HG03469 (cell line): ENCODE measurements at regions not wholly inside any gene's neighbourhood (a gene's known extent, or its start where the extent isn't known, plus 50 kb on each side); places are given as distances from the start of the nearest gene placed in this dataset.

ENCODE experiments used
- ATAC-seq: cut with Tn5 transposase; IDR thresholded peaks from one replicate; pipeline ENCODE4 v1.9.1; 2021; ENCODE audit warnings: mild to moderate bottlenecking, moderate library complexity, moderate number of reproducible peaks; ENCODE audit not compliant: unreplicated experiment

DNA sequence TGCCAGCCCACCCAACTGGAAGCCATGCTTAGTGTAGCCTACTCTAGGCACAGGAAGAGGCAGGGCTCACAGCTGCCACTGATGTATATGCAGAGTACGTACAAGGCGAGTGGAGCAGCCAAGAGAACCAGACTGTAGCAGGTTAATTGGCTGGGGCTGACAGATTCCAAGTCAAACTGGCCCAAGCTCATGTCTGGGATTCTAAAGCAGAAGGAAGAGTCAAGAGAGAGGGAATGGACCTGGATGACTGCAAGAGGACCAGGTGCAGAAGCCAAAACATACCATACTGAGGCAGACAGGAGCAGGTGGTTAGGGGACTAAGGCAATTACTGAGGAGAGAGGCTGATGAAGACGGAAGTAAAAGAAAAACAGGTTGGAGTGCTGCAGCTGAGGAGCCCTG is 51.3 kb upstream of the LRRN2 start:
- no peak for ATAC-seq

DNA sequence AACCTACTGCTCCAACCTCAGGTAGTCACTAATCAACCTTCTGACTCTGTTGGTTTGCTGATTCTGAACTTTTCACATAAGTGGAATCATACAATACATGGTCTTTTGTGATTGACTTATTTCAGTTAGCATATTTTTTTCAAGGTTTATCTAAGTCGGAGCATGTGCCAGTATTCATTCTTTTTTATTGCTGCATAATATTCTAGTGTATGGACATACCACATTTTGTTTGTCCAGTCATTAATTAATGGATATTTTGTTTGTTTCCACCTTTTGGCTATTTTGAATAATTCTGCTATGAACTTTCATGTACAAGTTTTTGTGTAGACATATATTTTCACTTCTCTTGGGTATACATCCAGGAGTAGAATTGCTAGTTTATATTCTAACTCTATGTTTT is 53.0 kb upstream of the LRRN2 start:
- no peak for ATAC-seq

DNA sequence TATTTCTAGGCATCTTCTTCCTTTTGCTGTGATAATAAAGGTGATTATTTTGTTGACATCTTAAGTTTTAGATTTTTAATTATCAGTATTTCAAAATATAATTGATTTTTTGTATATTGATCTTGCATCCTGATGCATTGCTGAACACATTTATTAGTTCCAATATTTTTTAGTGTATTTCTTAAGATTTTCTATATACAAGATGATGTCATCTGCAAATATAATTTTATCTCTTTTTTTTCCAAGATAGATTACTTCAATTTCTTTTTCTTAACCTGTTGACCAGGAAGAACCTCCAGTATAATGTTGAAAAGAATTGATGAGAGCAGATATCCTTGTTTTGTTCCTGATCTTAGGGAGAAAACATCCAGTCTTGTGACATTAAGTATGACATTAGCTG is 54.8 kb upstream of the LRRN2 start:
- ATAC-seq, result no peak

DNA sequence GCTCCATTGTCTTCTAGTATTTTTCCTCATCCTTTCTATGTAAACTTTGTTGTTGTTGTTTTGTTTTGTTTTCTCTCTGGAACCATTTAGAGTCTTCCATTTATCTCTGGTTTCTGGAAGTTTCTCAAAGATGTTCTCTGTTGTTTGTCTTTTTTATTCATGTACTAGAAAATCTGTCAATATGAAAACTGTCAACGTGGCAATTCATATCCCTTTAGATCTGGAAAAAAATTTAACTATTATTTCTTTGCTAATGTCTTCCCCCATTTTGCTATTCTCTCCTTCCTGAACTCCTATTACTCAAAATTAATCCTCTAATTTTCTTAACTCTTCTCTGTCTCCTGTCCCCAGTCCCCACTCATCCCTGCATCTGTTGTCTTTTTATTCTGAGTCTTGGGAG is 55.9 kb upstream of the LRRN2 start:
- no peak for ATAC-seq

DNA sequence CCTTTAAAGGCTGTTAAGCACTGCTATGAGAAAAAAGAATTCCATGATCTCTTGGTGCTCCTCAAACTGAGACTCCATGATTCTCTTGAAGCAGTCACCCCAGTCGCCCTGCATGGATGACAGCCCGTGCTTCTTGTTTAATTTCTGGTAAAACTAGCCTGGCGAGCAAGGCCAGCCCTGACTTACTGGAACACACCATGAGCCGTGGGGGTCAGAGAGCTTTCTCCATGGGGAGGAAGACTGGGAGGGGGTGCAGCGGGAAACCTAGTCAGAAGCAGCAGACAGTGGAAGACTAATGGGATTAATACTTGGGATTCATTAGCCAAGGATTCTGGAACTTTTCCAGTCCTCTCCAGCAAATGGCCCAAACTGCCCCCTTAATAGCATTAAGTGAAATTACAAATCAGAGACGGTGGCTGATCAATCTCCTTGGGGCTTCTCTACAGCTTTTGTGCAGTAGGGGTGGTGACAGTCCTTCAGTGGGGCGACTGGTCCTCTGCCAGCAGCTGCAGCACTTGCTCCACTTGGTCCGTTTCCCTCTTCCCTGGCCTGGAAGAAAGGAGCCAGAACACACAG is 57.2 kb upstream of the LRRN2 start:
- no peak for ATAC-seq

DNA sequence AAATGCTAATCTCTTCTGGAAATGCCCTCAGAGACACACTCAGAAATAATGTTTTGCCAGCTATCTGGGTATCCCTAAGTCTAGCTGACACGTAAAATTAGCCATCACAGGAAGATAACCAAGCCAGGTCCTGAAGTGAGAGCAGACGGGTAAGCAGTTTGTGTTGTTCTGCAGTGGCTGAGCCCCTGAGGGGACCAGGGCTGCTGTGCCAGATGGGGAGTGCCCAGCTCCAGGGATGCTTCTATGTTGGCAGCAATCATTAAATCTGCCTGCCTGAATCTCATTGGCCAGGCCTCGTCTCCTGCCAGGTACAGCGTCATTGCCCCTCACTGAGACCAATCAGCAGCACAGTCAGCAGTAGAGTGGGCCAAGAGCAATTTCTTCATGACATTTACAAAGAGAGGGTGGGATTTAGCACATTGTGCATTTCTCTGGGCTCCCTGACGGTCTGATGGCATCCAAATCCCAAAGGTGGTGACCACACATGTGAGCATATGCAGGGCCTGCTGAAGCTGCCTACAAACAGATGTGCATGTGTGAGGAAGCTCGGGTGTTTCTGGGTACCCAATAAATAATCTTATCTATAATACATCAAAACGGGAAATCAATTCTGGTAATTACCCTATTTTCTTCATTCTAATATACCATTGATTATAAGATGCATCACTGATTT is 58.7 kb upstream of the LRRN2 start:
- ATAC-seq, result no peak

DNA sequence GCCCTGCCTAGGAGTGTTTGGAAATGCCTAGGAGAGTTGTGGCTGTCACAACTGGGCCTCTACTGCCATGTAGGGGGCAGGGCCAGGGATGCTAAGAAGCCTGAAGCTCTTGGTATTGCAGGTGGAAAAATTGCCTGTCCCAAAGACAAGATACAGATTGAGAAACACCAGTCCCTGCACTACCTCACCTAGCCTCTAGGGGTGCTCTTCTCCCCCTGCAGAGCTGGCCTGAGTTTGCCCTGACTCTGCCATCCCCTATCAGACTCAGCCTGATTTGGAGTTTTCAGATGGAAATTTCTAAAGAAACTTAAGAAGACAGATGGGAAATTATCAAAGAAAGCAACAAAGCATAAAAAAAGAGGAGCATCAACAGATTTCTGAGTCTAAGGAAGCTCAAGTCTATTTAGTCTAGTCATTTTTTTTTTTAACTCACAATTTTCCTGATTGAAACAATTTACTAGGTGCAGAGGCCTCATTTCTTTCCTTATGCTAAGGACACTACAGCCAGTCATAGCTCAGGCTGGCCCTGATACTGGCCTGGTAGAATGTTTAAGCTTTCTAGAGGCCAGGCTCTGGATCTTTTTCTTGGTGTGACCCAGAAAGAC is 61.4 kb upstream of the LRRN2 start:
- ATAC-seq, result no peak

DNA sequence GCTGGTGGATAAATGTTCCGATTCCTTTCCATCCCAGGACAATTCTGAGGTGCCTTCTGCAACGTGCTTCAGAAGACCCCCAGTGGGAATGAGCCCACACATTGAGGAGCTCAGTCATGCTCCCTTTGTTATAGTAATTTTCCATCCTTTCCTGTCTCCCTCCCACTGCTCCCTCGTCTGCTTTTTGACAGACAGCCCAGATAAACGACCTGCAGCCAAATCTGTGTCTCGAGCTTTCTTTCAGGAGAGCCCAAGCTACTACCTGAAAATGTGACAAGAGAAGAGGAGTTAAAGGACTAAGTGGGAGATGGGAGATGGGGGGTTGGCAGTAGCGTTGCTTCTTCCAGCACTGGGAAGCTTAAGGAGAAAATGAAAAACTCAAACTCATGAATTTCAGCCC is 65.9 kb upstream of the LRRN2 start:
- ATAC-seq, result no peak

DNA sequence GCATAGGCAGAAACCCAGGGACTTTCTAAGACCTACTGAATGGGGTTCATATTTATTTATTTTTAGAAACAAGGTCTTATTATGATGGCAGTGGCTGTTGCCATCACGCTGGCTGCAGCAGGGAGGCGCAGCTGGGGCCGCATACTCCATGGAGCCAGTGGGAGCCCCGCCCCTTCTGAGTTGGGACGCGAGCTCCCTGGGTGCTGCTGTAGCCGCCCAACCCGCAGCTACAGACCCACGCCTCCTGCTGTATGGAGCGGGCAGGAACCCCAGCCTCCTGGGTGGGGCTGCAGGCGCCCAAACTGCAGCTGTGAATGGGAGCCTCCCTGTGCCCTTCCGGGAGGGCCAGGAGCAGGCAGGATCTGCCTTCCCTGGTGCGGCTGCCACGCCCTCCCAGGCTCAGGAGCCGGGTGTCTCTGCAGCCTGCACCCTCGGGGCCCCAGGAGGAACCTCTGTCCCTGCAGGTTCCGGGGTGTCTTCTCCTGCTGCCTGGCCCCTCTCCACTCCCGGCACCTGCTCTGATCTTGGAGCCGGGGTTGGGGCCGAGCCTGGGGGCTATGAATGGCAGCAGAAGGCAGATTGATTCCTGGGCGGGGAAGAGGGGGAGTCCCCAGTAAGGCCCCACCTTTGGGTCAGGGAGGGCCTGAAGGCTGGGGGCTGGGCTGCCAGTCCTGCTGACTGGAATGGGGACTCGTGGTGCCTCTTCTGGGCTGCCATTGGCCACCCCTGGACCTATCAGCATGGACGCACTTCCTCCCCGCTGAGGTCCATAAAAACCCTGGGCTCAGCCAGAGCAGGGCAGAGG is 66.5 kb upstream of the LRRN2 start:
- no peak for ATAC-seq

DNA sequence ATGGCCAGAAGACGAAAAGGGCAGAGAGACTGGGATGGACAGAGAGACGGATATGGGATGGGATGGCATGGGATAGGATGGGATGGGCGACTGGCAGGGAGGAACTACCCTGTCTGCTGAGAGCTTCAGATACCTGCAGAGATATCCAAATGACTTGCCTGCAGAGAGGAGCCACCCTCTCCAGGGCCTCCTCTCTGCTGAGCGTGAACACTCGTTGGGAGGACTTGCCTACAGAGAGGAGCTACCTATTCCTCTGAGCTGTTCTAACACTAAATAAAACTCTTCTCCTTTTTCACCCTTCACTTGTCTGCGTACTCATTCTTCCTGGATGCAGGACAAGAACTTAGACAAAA is 67.1 kb upstream of the LRRN2 start:
- ATAC-seq, result no peak

DNA sequence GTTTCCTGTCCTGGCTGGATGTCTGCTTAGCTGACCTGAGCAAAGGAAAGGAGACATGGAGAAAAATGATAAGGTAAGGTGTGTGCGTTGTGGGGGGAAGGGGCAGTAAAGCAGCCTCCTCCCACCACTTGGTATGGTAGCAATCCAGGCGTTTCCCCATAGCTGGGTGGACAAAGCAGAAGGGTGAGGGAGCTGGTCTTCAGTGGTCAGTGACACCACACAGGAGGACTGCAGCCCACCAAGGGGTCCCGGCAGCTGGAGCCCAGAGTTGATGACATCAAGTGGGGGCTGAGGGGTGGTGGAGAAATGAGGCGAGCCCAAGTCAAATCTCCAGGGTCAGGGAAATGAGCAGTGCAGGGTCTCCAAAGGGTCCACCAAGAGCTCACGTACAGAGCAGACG is 69.3 kb upstream of the LRRN2 start:
- no peak for ATAC-seq

DNA sequence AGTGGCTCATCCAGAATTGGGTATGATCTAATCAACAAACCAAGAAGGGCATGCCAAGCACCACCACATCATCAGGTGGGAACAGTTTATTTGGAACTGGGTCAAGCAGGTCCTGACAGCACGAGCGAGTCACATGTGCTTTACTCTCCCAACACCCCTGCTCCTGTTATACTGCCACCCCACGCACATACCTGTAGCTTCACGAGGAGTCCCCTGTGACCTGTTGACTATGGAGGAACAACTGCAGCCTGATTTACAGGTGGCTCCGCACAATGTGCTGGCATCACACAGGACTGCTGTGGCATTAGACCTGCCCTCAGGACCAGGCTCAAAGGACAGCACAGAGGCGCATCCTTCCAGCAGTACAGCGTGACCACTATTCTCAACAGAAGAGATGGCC is 70.8 kb upstream of the LRRN2 start:
- ATAC-seq, result no peak

DNA sequence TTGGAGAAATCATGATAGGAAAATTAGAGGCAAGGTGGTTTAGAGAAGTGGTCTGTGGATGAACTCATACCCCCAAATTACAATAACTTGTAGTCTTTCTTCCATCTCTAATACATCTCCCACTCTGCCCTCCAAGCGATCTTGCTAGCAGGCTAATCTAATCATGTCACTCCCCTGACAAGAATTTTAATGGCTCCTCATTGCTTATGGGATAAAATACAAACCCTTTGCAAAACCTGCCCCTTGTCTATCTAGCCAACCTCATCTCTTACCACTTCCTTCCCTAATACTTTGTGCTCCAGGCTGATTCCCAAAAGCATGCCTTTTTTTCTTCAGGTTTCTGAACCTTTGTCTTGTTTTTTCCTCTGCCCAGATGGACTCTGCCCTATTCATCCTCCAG is 71.3 kb upstream of the LRRN2 start:
- ATAC-seq, result no peak

DNA sequence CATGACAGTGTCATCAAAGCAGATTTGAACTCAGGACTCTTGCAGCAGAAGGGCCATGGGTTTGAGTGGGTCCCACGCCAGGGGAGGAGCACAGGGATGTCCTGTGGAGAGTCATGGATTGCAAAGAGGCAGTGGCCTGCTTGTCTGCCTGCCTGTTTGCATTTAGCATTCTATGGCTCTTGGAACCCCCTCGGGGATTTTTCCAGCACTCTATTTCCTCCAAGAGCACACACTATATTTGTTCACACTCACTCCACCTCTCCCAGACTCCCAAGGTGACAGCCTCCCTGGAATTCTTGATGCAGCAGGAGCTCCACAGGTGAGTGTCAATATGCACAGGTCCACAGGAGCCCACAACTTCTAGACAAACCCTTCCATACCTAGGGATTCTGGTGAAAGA is 73.1 kb upstream of the LRRN2 start:
- no peak for ATAC-seq

DNA sequence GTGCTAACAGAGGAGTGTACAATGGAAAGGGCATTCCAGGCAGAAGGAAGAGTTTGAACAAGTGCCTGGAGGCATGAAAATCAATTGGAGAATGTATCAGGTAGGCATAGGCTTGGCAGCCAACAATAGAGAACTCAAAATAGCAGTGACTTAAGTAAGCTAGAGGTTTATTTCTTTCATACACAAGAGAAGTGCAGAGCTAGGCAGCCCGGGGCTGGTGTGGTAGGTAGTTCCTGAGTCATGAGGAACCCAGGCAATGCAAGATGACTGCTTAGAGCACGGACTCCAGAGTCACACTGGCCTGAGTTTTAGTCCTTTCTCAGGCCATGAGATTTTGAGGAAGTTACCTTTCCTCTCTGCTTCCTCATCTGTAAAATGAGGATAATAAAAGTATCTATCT is 74.8 kb upstream of the LRRN2 start:
- no peak for ATAC-seq

DNA sequence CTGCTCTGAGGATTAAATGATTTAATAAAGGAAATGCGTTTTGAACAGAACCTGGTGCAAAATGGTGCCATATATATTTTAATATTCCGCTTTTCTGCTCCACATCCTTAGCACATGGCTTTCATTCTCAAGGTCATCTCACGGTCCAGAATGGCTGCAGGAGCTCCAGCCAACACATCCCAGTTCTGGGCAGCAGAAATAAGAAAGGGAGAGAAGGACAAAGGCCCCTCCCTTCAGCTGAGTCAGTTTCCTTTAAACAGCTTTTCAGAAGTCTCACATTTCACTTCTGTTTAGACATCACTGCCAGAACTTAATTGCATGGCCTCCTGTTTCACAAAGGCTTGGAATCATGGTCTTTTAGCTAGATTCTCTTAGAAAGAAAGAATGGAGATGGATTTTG is 75.2 kb upstream of the LRRN2 start:
- ATAC-seq, result no peak

DNA sequence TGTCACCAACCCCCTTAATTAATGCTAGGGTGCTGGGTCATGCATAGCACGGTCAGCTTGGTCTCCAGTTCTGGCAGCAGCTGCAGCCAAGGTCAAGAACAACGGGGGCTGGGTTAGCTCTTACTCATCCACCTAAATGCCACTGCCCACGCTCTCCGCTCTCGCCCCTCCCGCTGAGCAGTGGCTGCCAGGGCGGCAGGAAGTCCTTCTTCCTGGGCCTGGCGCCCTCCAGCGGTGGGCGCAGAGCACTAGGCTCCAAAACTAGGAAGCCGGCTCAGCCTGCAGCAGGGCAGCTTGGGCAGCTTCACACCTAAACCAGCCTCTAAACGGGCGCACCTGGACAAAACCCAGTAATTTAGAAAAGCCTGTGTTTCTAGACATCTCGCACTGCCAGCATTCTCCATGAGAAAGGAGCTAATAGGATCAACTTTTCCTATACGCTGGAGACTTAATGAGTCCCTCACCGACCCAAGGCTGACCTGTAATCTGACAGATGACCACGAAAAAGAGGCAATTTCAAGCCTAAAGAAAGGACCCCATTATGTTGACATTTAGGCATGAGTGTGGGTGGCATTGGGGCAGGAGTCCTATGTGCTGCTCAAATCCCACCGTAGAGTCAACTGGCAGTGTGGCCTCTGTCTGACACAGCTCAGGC is 78.4 kb upstream of the LRRN2 start:
- ATAC-seq, result no peak

DNA sequence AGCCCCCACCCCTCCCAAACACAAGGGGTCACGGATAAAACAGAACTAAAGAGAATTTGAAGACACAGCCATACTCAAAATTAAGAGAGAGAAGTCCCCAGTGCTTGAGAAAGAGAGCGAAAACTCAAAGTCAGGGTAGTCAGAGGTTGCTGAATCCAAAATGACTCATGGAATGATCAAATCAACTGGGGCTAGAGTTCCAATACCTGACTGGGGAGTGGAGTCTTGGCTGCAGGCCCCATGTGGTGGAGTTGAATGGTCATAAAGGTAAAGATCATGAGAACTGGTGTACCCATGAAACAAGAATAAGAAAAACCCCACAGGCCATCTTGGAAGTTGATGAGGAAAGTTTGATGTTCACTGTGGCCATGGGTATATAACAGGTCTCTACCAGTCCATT is 84.5 kb upstream of the LRRN2 start:
- ATAC-seq, result no peak

DNA sequence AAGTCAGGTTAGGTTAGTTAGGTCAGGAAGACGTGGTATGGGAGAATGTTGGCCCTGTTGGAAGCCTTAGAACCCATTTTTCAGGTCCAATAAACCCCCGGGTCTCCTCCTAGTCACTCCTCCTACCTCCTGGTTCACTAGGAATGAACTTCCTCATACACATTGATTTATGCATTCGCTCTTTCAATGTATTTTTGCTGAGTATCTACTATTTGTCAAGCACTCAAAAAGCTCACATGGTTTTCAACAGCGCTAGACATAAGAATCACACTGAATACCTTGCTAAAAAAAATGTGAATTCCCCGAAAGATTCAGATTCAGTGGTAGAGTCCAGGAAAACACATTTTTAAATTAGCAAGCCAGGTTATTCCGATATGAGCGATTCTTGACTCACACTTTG is 85.8 kb upstream of the LRRN2 start:
- no peak for ATAC-seq

DNA sequence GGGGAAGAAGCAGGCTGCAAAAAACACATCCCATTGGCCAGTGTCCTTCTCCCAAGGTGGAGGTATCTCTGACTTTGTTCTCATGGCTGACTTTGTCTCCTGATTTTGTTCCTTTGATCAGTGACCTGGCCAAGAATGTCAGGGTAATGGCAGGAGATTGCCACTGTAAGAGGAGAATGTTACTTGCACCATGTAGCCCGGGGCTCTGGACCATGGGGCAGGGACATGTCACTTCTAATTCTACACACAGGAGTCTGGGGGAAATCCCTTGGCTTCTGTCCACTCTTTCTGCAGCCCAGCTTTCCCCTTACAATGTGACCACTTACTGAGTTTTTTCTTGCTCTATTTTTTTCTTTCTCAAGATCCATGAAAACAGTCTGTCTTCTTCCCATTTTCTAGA is 87.7 kb upstream of the LRRN2 start:
- ATAC-seq, result no peak

DNA sequence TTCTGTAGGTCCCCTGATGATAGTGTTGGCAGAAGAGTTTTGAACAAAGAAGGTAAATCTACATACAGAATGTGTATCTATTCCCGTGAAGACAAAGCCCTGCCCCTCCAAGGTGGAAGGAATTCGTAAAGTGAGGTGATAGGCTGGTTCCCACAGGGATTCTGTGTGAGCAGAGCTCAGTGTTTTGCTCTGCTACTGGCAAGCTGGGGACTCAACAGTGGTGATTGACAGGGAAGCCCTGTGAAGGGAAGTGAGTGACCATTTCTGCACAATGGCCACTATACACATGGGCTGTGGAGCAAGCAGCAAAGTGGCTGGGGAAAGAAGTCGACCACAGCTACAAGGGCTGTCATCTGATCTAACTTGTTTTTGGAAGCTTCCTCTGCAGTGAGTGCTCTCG is 90.0 kb upstream of the LRRN2 start:
- no peak for ATAC-seq

DNA sequence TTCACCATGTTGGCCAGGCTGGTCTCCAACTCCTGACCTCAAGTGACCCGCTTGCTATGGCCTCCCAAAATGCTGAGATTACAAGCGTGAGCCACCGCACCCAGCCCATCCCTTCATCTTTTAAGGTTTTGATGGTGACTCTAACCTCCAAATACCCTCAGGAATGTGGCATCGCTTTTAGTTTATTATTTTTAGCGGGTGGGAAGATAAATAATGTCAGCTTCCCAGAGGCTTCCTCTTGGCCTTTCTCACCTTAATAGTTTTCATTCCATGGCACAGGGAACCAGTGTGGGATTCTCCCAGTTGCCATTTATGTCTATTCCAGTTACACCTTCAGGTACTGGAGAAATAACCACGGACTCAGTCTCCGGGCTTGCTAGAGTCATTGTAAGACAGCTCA is 92.1 kb upstream of the LRRN2 start:
- ATAC-seq, result no peak
